ENCODE measurements at regions not wholly inside any gene's neighbourhood (a gene's known extent, or its start where the extent isn't known, plus 50 kb on each side); places are given as distances from the start of the nearest gene placed in this dataset.
"Not testable (repeated sequence)": the region's sequence is repeated elsewhere in the genome, so short reads cannot be mapped to it uniquely, and the experiment has no call there.

DNA sequence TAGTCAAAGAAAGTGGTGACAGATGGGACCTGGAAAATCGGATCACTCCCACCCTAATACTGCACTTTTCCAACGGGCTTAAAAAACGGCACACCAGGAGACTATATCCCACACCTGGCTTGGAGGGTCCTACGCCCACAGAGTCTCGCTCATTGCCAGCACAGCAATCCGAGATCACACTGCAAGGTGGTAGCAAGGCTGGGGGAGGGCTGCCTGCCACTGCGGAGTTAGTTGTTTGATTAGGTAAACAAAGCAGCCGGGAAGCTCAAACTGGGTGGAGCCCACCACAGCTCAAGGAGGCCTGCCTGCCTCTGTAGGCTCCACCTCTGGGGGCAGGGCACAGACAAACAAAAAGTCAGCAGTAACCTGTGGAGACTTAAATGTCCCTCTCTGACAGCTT lies 590.0 kb upstream of the ID4 start:
- TF ChIP-seq YY1 (IDR thresholded peaks at IDR 0.05; ENCODE audit: insufficient read depth, insufficient read length); ZNF274 (IDR thresholded peaks at IDR 0.05; ENCODE audit: low read depth, low read length); SUZ12 (IDR thresholded peaks at IDR 0.05; ENCODE audit: extremely low read depth, insufficient read depth, insufficient read length): not testable (repeated sequence)

Measured in NT2/D1 (cell line).